CD8-positive, alpha-beta memory T cell (primary cell): ENCODE measurements at regions not wholly inside any gene's neighbourhood (a gene's known extent, or its start where the extent isn't known, plus 50 kb on each side); places are given as distances from the start of the nearest gene placed in this dataset.

Experiments
- CTCF ChIA-PET: fragments of 350-600 bp; sonication (Branson Sonifier 250); formaldehyde crosslinking; loops from one replicate; lab custom pipeline; 2021; ENCODE audit warnings: antibody characterized with exemption; lab: Charles Lee
- POLR2A ChIA-PET: fragments of 350-600 bp; sonication (Branson Sonifier 250); formaldehyde crosslinking; loops from one replicate; lab custom pipeline; 2021; ENCODE audit warnings: antibody characterized with exemption; lab: Charles Lee
- DNase-seq, 5 donors: peaks; one replicate each; pipeline versions ENCODE4 v3.0.0 to v3.0.0-alpha.2; 2020 to 2022; ENCODE audit warnings: mixed read lengths in 1 of 5
- H3K27ac ChIP-seq: one replicate; pipeline ENCODE4 v1.7.0; 2013; ENCODE audit warnings: low read depth, mild to moderate bottlenecking, low read length, moderate library complexity
- H3K27me3 ChIP-seq: 2 replicates; pipeline ENCODE4 v1.7.0; 2013; ENCODE audit warnings: low read length, mild to moderate bottlenecking; ENCODE audit not compliant: insufficient read depth, poor library complexity, severe bottlenecking
- H3K36me3 ChIP-seq: 2 replicates; pipeline ENCODE4 v1.7.0; 2013; ENCODE audit warnings: mild to moderate bottlenecking, low read length, moderate library complexity; ENCODE audit not compliant: insufficient read depth
- H3K4me1 ChIP-seq: 2 replicates; pipeline ENCODE4 v1.7.0; 2013; ENCODE audit warnings: mild to moderate bottlenecking, low read length, moderate library complexity; ENCODE audit not compliant: insufficient read depth
- H3K4me3 ChIP-seq: 2 replicates; pipeline ENCODE4 v1.7.0; 2013; ENCODE audit warnings: mild to moderate bottlenecking, low read length
- H3K9me3 ChIP-seq: 2 replicates; pipeline ENCODE4 v1.7.0; 2013; ENCODE audit warnings: mild to moderate bottlenecking, low read length
- H3K27ac Mint-ChIP-seq, 8 donors: one replicate each; pipeline ENCODE4 v1.8.0; 2020 to 2021; ENCODE audit warnings: mixed read lengths in 8 of 8, mild to moderate bottlenecking in 6 of 8, inconsistent platforms in 3 of 8, moderate library complexity in 3 of 8
- H3K27me3 Mint-ChIP-seq, 2 donors: one replicate each; pipeline ENCODE4 v1.8.0; 2020 to 2021; ENCODE audit warnings: mixed read lengths in 2 of 2, mild to moderate bottlenecking in 1 of 2, moderate library complexity in 1 of 2
- H3K36me3 Mint-ChIP-seq, 3 donors: one replicate each; pipeline ENCODE4 v1.8.0; 2020 to 2021; ENCODE audit warnings: mixed read lengths in 3 of 3, inconsistent platforms in 1 of 3, mild to moderate bottlenecking in 1 of 3
- H3K4me1 Mint-ChIP-seq, 3 donors: one replicate each; pipeline ENCODE4 v1.8.0; 2020 to 2021; ENCODE audit warnings: mixed read lengths in 3 of 3, inconsistent platforms in 1 of 3, mild to moderate bottlenecking in 1 of 3
- H3K4me3 Mint-ChIP-seq, 7 donors: one replicate each; pipeline ENCODE4 v1.8.0; 2020 to 2021; ENCODE audit warnings: mixed read lengths in 7 of 7, mild to moderate bottlenecking in 6 of 7, moderate library complexity in 4 of 7, inconsistent platforms in 2 of 7
- H3K9me3 Mint-ChIP-seq, 5 donors: one replicate each; pipeline ENCODE4 v1.8.0; 2020 to 2022; ENCODE audit warnings: mixed read lengths in 5 of 5, mild to moderate bottlenecking in 3 of 5, moderate library complexity in 2 of 5, inconsistent platforms in 1 of 5

- no peaks in the 10 kb centered on the region for H3K36me3 Mint-ChIP-seq
- ChIA-PET CTCF (no interaction called here), POLR2A (no interaction called here)
- Histone ChIP-seq H3K4me3 (no peak overlapping the region), H3K36me3 (no peaks in the 10 kb centered on the region), H3K4me1 (no peaks in the 10 kb centered on the region), H3K27ac (no peak overlapping the region), H3K9me3 (no peaks in the 10 kb centered on the region), H3K27me3 (no peaks in the 10 kb centered on the region)
- no peak for DNase-seq
- no peaks in the 10 kb centered on the region for H3K9me3 Mint-ChIP-seq
- H3K27ac Mint-ChIP-seq = no peak overlapping the region
- H3K4me1 Mint-ChIP-seq = no peaks in the 10 kb centered on the region
- H3K4me3 Mint-ChIP-seq = no peak overlapping the region
- H3K27me3 Mint-ChIP-seq = peaks cover 4 to 11% of the 10 kb centered on the region in 2 donors
Measured at GRCh38 chrX:39238006-39238405, 436.7 kb downstream of the MID1IP1 start.

DNA sequence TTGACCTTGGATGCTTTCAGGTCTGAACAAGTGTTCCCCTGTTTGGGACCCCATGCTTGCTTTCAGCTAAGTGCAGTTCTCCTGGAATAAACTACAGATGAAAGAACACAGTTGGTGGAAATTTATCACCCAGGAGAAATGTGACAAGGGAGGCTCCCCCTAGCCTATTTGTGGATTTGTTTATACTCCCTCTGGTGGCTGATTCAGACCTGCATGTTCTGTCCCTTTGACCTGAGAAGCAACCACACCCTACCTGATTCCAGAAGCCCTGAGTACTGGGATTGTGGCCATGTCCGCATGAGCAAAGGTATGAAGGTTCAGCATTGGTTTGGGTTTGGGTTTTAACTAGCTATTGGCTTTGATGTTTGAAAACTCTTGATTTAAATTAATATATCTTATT is 440.9 kb downstream of the MID1IP1 start:
- Mint-ChIP-seq H3K9me3 (no peaks in the 10 kb centered on the region), H3K27me3 (peaks cover 4 to 7% of the 10 kb centered on the region in 2 donors), H3K36me3 (no peaks in the 10 kb centered on the region), H3K4me1 (no peaks in the 10 kb centered on the region), H3K27ac (no peak overlapping the region), H3K4me3 (no peak overlapping the region)
- Histone ChIP-seq H3K27ac (no peak overlapping the region), H3K4me3 (no peak overlapping the region), H3K4me1 (no peaks in the 10 kb centered on the region), H3K27me3 (no peaks in the 10 kb centered on the region), H3K36me3 (no peaks in the 10 kb centered on the region), H3K9me3 (no peaks in the 10 kb centered on the region)
- ChIA-PET POLR2A (no interaction called here), CTCF (no interaction called here)
- peak in 1 of 5 donors; percentile 20 for DNase-seq

GRCh38 chrX:39244147-39244546 is 442.9 kb downstream of the MID1IP1 start:
- Mint-ChIP-seq H3K27me3 (peaks cover 0 to 3% of the 10 kb centered on the region in 2 donors), H3K36me3 (no peaks in the 10 kb centered on the region), H3K4me3 (no peak overlapping the region), H3K4me1 (no peaks in the 10 kb centered on the region), H3K9me3 (no peaks in the 10 kb centered on the region), H3K27ac (no peak overlapping the region)
- no peaks in the 10 kb centered on the region for H3K27me3 ChIP-seq
- ChIA-PET CTCF (no interaction called here), POLR2A (no interaction called here)
- no peak overlapping the region for H3K4me3 ChIP-seq
- H3K36me3 ChIP-seq = no peaks in the 10 kb centered on the region
- no peak overlapping the region for H3K27ac ChIP-seq
- DNase-seq = no peak
- H3K9me3 ChIP-seq = no peaks in the 10 kb centered on the region
- H3K4me1 ChIP-seq = no peaks in the 10 kb centered on the region

GRCh38 chrX:39245024-39245423 is 443.8 kb downstream of the MID1IP1 start:
- no peaks in the 10 kb centered on the region for H3K4me1 ChIP-seq
- H3K27ac ChIP-seq = no peak overlapping the region
- no peaks in the 10 kb centered on the region for H3K36me3 Mint-ChIP-seq
- H3K4me1 Mint-ChIP-seq = no peaks in the 10 kb centered on the region
- DNase-seq = no peak
- ChIA-PET POLR2A (no interaction called here), CTCF (no interaction called here)
- peaks cover 0 to 3% of the 10 kb centered on the region in 2 donors for H3K27me3 Mint-ChIP-seq
- no peak overlapping the region for H3K27ac Mint-ChIP-seq
- no peaks in the 10 kb centered on the region for H3K9me3 ChIP-seq
- H3K27me3 ChIP-seq = no peaks in the 10 kb centered on the region
- H3K9me3 Mint-ChIP-seq = no peaks in the 10 kb centered on the region
- H3K4me3 ChIP-seq = no peak overlapping the region
- H3K4me3 Mint-ChIP-seq = no peak overlapping the region
- H3K36me3 ChIP-seq = no peaks in the 10 kb centered on the region

DNA sequence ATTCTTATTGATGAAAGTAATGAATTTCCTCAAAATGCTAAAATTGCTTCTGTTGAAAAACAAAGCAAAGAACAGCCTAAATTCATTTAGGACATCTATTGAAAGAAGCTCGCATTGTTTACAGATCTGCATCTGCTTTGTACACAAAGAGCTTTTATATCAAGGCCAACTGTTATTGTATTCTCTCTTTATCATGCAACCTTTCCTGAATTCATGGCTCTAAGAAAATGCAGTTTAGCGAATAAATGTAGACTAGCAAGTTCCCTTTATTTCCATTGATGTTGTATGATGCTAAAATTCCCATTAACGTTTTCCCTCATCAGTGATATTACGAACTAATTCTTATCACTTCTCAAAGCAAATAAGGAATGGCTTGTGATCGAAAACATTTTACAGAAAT is 446.3 kb downstream of the MID1IP1 start:
- Histone ChIP-seq H3K36me3 (no peaks in the 10 kb centered on the region), H3K9me3 (no peaks in the 10 kb centered on the region), H3K4me3 (no peak overlapping the region), H3K27ac (no peak overlapping the region), H3K4me1 (peaks cover 6% of the 10 kb centered on the region), H3K27me3 (no peaks in the 10 kb centered on the region)
- peaks cover 0 to 7% of the 10 kb centered on the region in 2 donors for H3K27me3 Mint-ChIP-seq
- CTCF ChIA-PET = no interaction called here
- POLR2A ChIA-PET = no interaction called here
- no peaks in the 10 kb centered on the region for H3K36me3 Mint-ChIP-seq
- no peak overlapping the region for H3K4me3 Mint-ChIP-seq
- no peak for DNase-seq
- H3K9me3 Mint-ChIP-seq = no peaks in the 10 kb centered on the region
- H3K27ac Mint-ChIP-seq = no peak overlapping the region
- peaks cover 2 to 8% (median 7%) of the 10 kb centered on the region in 3 donors for H3K4me1 Mint-ChIP-seq

- Histone ChIP-seq H3K4me3 (no peak overlapping the region), H3K27me3 (no peaks in the 10 kb centered on the region), H3K9me3 (no peaks in the 10 kb centered on the region), H3K27ac (no peak overlapping the region), H3K36me3 (no peaks in the 10 kb centered on the region), H3K4me1 (peaks cover 6% of the 10 kb centered on the region)
- H3K4me3 Mint-ChIP-seq = no peak overlapping the region
- no peak overlapping the region for H3K27ac Mint-ChIP-seq
- H3K27me3 Mint-ChIP-seq = peaks cover 0 to 3% of the 10 kb centered on the region in 2 donors
- POLR2A ChIA-PET = no interaction called here
- H3K4me1 Mint-ChIP-seq = peaks cover 2 to 8% (median 7%) of the 10 kb centered on the region in 3 donors
- no peak for DNase-seq
- H3K36me3 Mint-ChIP-seq = peaks cover 0 to 2% (median 0%) of the 10 kb centered on the region in 3 donors
- no peaks in the 10 kb centered on the region for H3K9me3 Mint-ChIP-seq
- CTCF ChIA-PET = no interaction called here
Measured at GRCh38 chrX:39248330-39248729, 447.1 kb downstream of the MID1IP1 start.

GRCh38 chrX:39249999-39250398 is 448.7 kb downstream of the MID1IP1 start:
- H3K4me3 Mint-ChIP-seq = no peak overlapping the region

GRCh38 chrX:39251995-39252394 is 450.7 kb downstream of the MID1IP1 start:
- H3K4me3 ChIP-seq = no peak overlapping the region
- no peaks in the 10 kb centered on the region for H3K9me3 Mint-ChIP-seq
- no peaks in the 10 kb centered on the region for H3K27me3 ChIP-seq
- H3K27me3 Mint-ChIP-seq = peaks cover 0 to 3% of the 10 kb centered on the region in 2 donors
- DNase-seq = no peak
- peaks cover 6% of the 10 kb centered on the region for H3K4me1 ChIP-seq
- H3K27ac Mint-ChIP-seq = no peak overlapping the region
- peaks cover 0 to 4% (median 0%) of the 10 kb centered on the region in 3 donors for H3K36me3 Mint-ChIP-seq
- ChIA-PET CTCF (no interaction called here), POLR2A (no interaction called here)
- H3K36me3 ChIP-seq = no peaks in the 10 kb centered on the region
- H3K9me3 ChIP-seq = no peaks in the 10 kb centered on the region
- H3K4me3 Mint-ChIP-seq = no peak overlapping the region
- H3K27ac ChIP-seq = no peak overlapping the region
- peaks cover 2 to 8% (median 7%) of the 10 kb centered on the region in 3 donors for H3K4me1 Mint-ChIP-seq

More at GRCh38 chrX:39249999-39250398, 448.7 kb downstream of the MID1IP1 start:
- Histone ChIP-seq H3K4me1 (peaks cover 6% of the 10 kb centered on the region), H3K36me3 (no peaks in the 10 kb centered on the region), H3K9me3 (no peaks in the 10 kb centered on the region), H3K27me3 (no peaks in the 10 kb centered on the region), H3K27ac (no peak overlapping the region), H3K4me3 (no peak overlapping the region)
- POLR2A ChIA-PET = no interaction called here
- Mint-ChIP-seq H3K36me3 (peaks cover 0 to 4% (median 0%) of the 10 kb centered on the region in 3 donors), H3K27ac (no peak overlapping the region), H3K27me3 (peaks cover 0 to 3% of the 10 kb centered on the region in 2 donors), H3K4me1 (peaks cover 2 to 8% (median 7%) of the 10 kb centered on the region in 3 donors), H3K9me3 (no peaks in the 10 kb centered on the region)
- CTCF ChIA-PET = no interaction called here
- DNase-seq = no peak

DNA sequence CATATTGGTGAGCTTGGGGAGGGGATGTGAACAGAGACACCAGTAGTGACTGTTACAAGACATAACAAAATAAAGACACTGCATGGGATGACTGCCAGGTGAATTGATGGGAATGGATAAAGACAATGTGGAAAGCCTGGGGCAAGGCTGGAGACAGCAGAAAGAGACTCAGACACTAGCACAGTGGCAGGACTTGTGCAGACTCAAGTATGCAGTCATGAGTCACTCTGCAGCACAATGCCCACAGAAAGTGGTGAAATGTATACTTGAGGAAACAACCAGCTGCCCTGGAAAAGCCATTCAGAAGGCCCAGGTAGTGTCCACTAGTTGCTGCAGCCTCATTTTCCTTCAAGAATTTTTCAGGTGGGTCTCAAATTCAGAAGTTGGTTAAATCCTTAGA is 452.3 kb downstream of the MID1IP1 start:
- no peaks in the 10 kb centered on the region for H3K9me3 Mint-ChIP-seq
- H3K27ac Mint-ChIP-seq = no peak overlapping the region
- CTCF ChIA-PET = no interaction called here
- H3K4me1 Mint-ChIP-seq = peaks cover 2 to 8% (median 7%) of the 10 kb centered on the region in 3 donors
- H3K27me3 ChIP-seq = no peaks in the 10 kb centered on the region
- H3K36me3 Mint-ChIP-seq = peaks cover 0 to 4% (median 0%) of the 10 kb centered on the region in 3 donors
- no peak for DNase-seq
- peaks cover 6% of the 10 kb centered on the region for H3K4me1 ChIP-seq
- H3K4me3 ChIP-seq = no peak overlapping the region
- no peak overlapping the region for H3K4me3 Mint-ChIP-seq
- peaks cover 0 to 3% of the 10 kb centered on the region in 2 donors for H3K27me3 Mint-ChIP-seq
- POLR2A ChIA-PET = no interaction called here
- H3K9me3 ChIP-seq = no peaks in the 10 kb centered on the region
- no peak overlapping the region for H3K27ac ChIP-seq
- no peaks in the 10 kb centered on the region for H3K36me3 ChIP-seq
